ENCODE measurements at regions not wholly inside any gene's neighbourhood (a gene's known extent, or its start where the extent isn't known, plus 50 kb on each side); places are given as distances from the start of the nearest gene placed in this dataset.

GRCh38 chr20:41715526-41715925 lies 97.3 kb upstream of the CHD6 start:
- TF ChIP-seq PKNOX1 (IDR thresholded peaks at IDR 0.05) (no peak), CTBP1 (IDR thresholded peaks at IDR 0.05; ENCODE audit: borderline replicate concordance) (no peak), NFRKB (IDR thresholded peaks at IDR 0.05) (no peak), ARNT (IDR thresholded peaks at IDR 0.05) (no peak), SP1 (IDR thresholded peaks at IDR 0.05) (no peak), L3MBTL2 (conservative IDR thresholded peaks at IDR 0.05) (no peak), FOXA1 (IDR thresholded peaks at IDR 0.05) (no peak), FOXM1 (IDR thresholded peaks at IDR 0.05; ENCODE audit: borderline replicate concordance) (no peak)
